ENCODE measurements at regions not wholly inside any gene's neighbourhood (a gene's known extent, or its start where the extent isn't known, plus 50 kb on each side); places are given as distances from the start of the nearest gene placed in this dataset.
A peak's percentile ranks its signal among the peaks of the same experiment; 100 is the strongest.
"Not testable (repeated sequence)": the region's sequence is repeated elsewhere in the genome, so short reads cannot be mapped to it uniquely, and the experiment has no call there.

DNA sequence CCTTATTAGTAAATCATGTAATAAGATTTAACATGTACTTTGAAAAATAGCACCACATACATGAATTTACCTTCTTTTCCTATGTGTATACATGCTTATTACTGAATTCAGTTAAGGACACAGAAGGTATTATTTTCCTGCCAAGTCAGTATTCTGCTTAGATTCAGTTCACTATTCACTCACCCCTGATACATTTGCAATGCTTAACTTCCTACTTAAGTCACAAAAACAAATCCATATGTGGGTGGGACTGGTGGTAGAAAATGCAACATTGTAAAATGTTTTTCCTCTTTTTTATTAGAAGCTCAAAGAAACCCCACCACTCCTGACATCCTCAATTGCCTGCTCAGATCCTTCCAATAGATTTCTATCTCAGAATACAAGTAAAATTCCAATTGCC lies 101.2 kb upstream of the VOPP1 start:
- ATAC-seq (ENCODE audit: low read depth in 2 of 2); H3K4me1 ChIP-seq (ENCODE audit: control insufficient read depth, insufficient read depth, low read length, poor library complexity, severe bottlenecking): not testable (repeated sequence)

GRCh38 chr7:55672084-55672483 lies 99.8 kb upstream of the VOPP1 start:
- not testable (repeated sequence) for H3K9me3 Mint-ChIP-seq; H3K27ac ChIP-seq (ENCODE audit: insufficient read depth, low read length, poor library complexity, severe bottlenecking); ATAC-seq (ENCODE audit: low read depth in 2 of 2); H3K4me1 Mint-ChIP-seq; DNase-seq; H3K36me3 ChIP-seq (ENCODE audit: control insufficient read depth, insufficient read depth, low read length); H3K36me3 Mint-ChIP-seq; H3K4me3 Mint-ChIP-seq; H3K4me3 ChIP-seq (ENCODE audit: low read depth, low read length); H3K27ac Mint-ChIP-seq; H3K9me3 ChIP-seq (ENCODE audit: control insufficient read depth in 2 of 2, low read length in 2 of 2); H3K4me1 ChIP-seq (ENCODE audit: control insufficient read depth, insufficient read depth, low read length, poor library complexity, severe bottlenecking); H3K27me3 ChIP-seq (ENCODE audit: control insufficient read depth, insufficient read depth, low read length)
- H3K27me3 Mint-ChIP-seq, result peaks cover 22% of the 10 kb centered on the region

More for the DNA sequence above, 101.2 kb upstream of the VOPP1 start:
- H3K4me1 Mint-ChIP-seq; H3K36me3 ChIP-seq (ENCODE audit: control insufficient read depth, insufficient read depth, low read length); H3K27ac Mint-ChIP-seq; H3K4me3 Mint-ChIP-seq; H3K27me3 ChIP-seq (ENCODE audit: control insufficient read depth, insufficient read depth, low read length); DNase-seq; H3K4me3 ChIP-seq (ENCODE audit: low read depth, low read length); H3K36me3 Mint-ChIP-seq; H3K9me3 Mint-ChIP-seq; H3K27ac ChIP-seq (ENCODE audit: insufficient read depth, low read length, poor library complexity, severe bottlenecking); H3K9me3 ChIP-seq (ENCODE audit: control insufficient read depth in 2 of 2, low read length in 2 of 2): not testable (repeated sequence)
- peaks cover 12% of the 10 kb centered on the region for H3K27me3 Mint-ChIP-seq

DNA sequence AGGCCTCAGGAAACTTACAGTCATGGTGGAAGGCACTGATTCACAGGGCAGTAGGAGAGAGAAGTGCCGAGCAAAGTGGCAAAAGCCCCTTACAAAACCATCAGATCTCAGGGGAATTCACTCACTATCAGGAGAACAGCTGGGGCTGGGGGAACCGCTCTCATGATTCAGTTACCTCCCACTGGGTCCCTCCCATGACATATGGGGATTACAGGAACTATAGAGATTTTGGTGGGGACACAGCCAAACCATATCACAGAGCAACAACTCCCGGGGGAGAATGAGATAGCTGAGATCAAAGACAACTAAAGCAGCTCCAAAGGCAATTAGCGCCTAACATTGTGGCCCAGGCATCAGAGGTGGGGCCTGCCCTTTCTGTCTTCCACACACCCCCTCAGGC lies 85.4 kb upstream of the VOPP1 start:
- no peak for DNase-seq
- Histone ChIP-seq H3K4me3 (ENCODE audit: low read depth, low read length) (no peak overlapping the region), H3K27ac (ENCODE audit: insufficient read depth, low read length, poor library complexity, severe bottlenecking) (no peak overlapping the region), H3K9me3 (ENCODE audit: control insufficient read depth in 2 of 2, low read length in 2 of 2) (no peaks in the 10 kb centered on the region), H3K27me3 (ENCODE audit: control insufficient read depth, insufficient read depth, low read length) (no peaks in the 10 kb centered on the region), H3K4me1 (ENCODE audit: control insufficient read depth, insufficient read depth, low read length, poor library complexity, severe bottlenecking) (no peaks in the 10 kb centered on the region), H3K36me3 (ENCODE audit: control insufficient read depth, insufficient read depth, low read length) (no peaks in the 10 kb centered on the region)
- Mint-ChIP-seq H3K9me3 (no peaks in the 10 kb centered on the region), H3K4me1 (peaks cover 0 to 6% (median 0%) of the 10 kb centered on the region in 4 donors), H3K4me3 (no peak overlapping the region), H3K27ac (no peak overlapping the region), H3K36me3 (no peaks in the 10 kb centered on the region), H3K27me3 (peaks cover 26% of the 10 kb centered on the region)
- ATAC-seq (ENCODE audit: low read depth in 2 of 2), result no peak

DNA sequence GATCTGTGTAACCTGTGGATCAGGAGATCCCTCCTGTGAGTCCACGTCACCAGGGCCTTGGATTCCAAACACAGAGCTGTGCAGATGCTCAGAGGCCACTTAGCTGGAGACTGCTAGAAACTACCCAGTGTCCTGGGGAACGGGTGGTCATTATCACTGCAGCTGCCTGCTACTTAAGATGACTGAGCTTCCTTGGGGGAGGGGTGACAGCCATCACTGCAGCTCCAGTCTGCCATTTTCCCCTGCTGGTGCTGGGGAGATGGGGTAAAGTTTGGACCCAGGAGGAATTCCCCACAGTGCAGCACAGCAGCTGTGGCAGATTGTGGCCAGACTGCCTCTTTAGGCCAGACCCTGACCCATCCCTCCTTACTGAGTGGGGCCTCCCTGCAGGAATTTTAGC lies 78.8 kb upstream of the VOPP1 start:
- no peaks in the 10 kb centered on the region for H3K36me3 Mint-ChIP-seq
- no peak overlapping the region for H3K4me3 Mint-ChIP-seq
- peaks cover 0 to 6% (median 0%) of the 10 kb centered on the region in 4 donors for H3K4me1 Mint-ChIP-seq
- DNase-seq, result no peak
- no peaks in the 10 kb centered on the region for H3K36me3 ChIP-seq (ENCODE audit: control insufficient read depth, insufficient read depth, low read length)
- no peaks in the 10 kb centered on the region for H3K4me1 ChIP-seq (ENCODE audit: control insufficient read depth, insufficient read depth, low read length, poor library complexity, severe bottlenecking)
- peaks cover 0 to 1% (median 0%) of the 10 kb centered on the region in 7 donors for H3K9me3 Mint-ChIP-seq
- peaks cover 32% of the 10 kb centered on the region for H3K27me3 Mint-ChIP-seq
- peaks cover 2% of the 10 kb centered on the region for H3K27me3 ChIP-seq (ENCODE audit: control insufficient read depth, insufficient read depth, low read length)
- no peak for ATAC-seq (ENCODE audit: low read depth in 2 of 2)
- no peak overlapping the region for H3K27ac ChIP-seq (ENCODE audit: insufficient read depth, low read length, poor library complexity, severe bottlenecking)
- no peaks in the 10 kb centered on the region for H3K9me3 ChIP-seq (ENCODE audit: control insufficient read depth in 2 of 2, low read length in 2 of 2)
- no peak overlapping the region for H3K4me3 ChIP-seq (ENCODE audit: low read depth, low read length)
- no peak overlapping the region for H3K27ac Mint-ChIP-seq

DNA sequence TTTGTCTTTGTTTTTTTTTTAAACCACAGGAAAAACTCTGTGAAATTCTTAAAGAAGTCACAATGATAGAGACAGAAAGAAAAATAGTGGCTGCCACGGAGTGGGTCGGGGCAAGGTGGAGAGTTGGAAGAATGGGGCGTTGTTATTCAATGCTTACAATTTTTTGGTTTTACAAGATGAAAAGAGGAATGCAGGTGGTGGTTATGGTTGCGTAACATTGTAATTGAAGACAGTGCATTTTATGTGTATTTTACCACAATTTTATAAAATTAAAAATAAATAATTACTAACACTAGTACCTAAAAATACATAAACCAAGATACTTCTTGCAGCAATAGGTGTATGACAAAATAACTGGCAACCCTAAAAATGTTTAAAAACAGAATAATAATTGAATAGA lies 76.9 kb upstream of the VOPP1 start:
- H3K4me3 ChIP-seq (ENCODE audit: low read depth, low read length), result no peak overlapping the region
- ATAC-seq (ENCODE audit: low read depth in 2 of 2) (no peak), DNase-seq (no peak)
- peaks cover 2% of the 10 kb centered on the region for H3K27me3 ChIP-seq (ENCODE audit: control insufficient read depth, insufficient read depth, low read length)
- no peaks in the 10 kb centered on the region for H3K9me3 ChIP-seq (ENCODE audit: control insufficient read depth in 2 of 2, low read length in 2 of 2)
- H3K4me1 ChIP-seq (ENCODE audit: control insufficient read depth, insufficient read depth, low read length, poor library complexity, severe bottlenecking), result no peaks in the 10 kb centered on the region
- Mint-ChIP-seq H3K36me3 (no peaks in the 10 kb centered on the region), H3K9me3 (peaks cover 0 to 1% (median 0%) of the 10 kb centered on the region in 7 donors), H3K27me3 (peaks cover 30% of the 10 kb centered on the region), H3K27ac (no peak overlapping the region), H3K4me1 (peaks cover 0 to 6% (median 0%) of the 10 kb centered on the region in 4 donors), H3K4me3 (no peak overlapping the region)
- no peak overlapping the region for H3K27ac ChIP-seq (ENCODE audit: insufficient read depth, low read length, poor library complexity, severe bottlenecking)
- H3K36me3 ChIP-seq (ENCODE audit: control insufficient read depth, insufficient read depth, low read length), result no peaks in the 10 kb centered on the region

DNA sequence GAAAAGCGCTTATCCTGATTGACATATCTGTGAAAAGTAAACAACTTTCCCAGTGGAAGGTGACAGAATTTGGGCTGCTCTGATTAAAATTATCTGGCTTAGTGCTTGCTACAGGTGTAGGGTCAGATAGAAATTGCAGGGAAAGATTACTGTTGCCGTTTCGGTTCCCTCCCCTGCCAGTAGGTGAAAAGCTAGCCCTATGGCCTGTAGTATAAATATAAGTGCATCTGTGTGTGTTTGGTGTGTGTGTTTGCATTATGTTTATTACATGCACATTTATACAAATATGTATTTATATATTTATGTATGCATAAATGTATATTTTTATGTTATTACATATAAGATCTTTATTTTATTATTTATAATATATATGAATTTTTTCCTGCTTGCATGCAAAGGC lies 72.3 kb upstream of the VOPP1 start:
- Histone ChIP-seq H3K27me3 (ENCODE audit: control insufficient read depth, insufficient read depth, low read length) (no peaks in the 10 kb centered on the region), H3K27ac (ENCODE audit: insufficient read depth, low read length, poor library complexity, severe bottlenecking) (no peak overlapping the region), H3K4me3 (ENCODE audit: low read depth, low read length) (no peak overlapping the region), H3K4me1 (ENCODE audit: control insufficient read depth, insufficient read depth, low read length, poor library complexity, severe bottlenecking) (peaks cover 12% of the 10 kb centered on the region), H3K9me3 (ENCODE audit: control insufficient read depth in 2 of 2, low read length in 2 of 2) (peaks cover 3 to 4% of the 10 kb centered on the region in 2 experiments), H3K36me3 (ENCODE audit: control insufficient read depth, insufficient read depth, low read length) (no peaks in the 10 kb centered on the region)
- Mint-ChIP-seq H3K9me3 (peaks cover 0 to 1% (median 0%) of the 10 kb centered on the region in 7 donors), H3K27ac (no peak overlapping the region), H3K4me3 (no peak overlapping the region), H3K36me3 (no peaks in the 10 kb centered on the region), H3K27me3 (peaks cover 4% of the 10 kb centered on the region), H3K4me1 (peaks cover 5 to 10% (median 8%) of the 10 kb centered on the region in 4 donors)
- DNase-seq, result no peak
- no peak for ATAC-seq (ENCODE audit: low read depth in 2 of 2)

GRCh38 chr7:55642266-55642665 lies 70.0 kb upstream of the VOPP1 start:
- H3K36me3 Mint-ChIP-seq, result no peaks in the 10 kb centered on the region
- no peaks in the 10 kb centered on the region for H3K36me3 ChIP-seq (ENCODE audit: control insufficient read depth, insufficient read depth, low read length)
- no peak overlapping the region for H3K4me3 ChIP-seq (ENCODE audit: low read depth, low read length)
- DNase-seq (no peak), ATAC-seq (ENCODE audit: low read depth in 2 of 2) (no peak)
- no peaks in the 10 kb centered on the region for H3K27me3 ChIP-seq (ENCODE audit: control insufficient read depth, insufficient read depth, low read length)
- H3K4me3 Mint-ChIP-seq, result no peak overlapping the region
- H3K27ac Mint-ChIP-seq, result no peak overlapping the region
- H3K27ac ChIP-seq (ENCODE audit: insufficient read depth, low read length, poor library complexity, severe bottlenecking), result no peak overlapping the region
- H3K9me3 ChIP-seq (ENCODE audit: control insufficient read depth in 2 of 2, low read length in 2 of 2), result peaks cover 4 to 6% of the 10 kb centered on the region in 2 experiments
- H3K9me3 Mint-ChIP-seq, result no peaks in the 10 kb centered on the region
- H3K4me1 ChIP-seq (ENCODE audit: control insufficient read depth, insufficient read depth, low read length, poor library complexity, severe bottlenecking), result peaks cover 12% of the 10 kb centered on the region
- H3K27me3 Mint-ChIP-seq, result peaks cover 7% of the 10 kb centered on the region
- peaks cover 5 to 10% (median 8%) of the 10 kb centered on the region in 4 donors for H3K4me1 Mint-ChIP-seq

- H3K27ac ChIP-seq (ENCODE audit: insufficient read depth, low read length, poor library complexity, severe bottlenecking), result peak overlapping the region; percentile 38
- peaks cover 7% of the 10 kb centered on the region for H3K27me3 Mint-ChIP-seq
- H3K4me3 Mint-ChIP-seq, result peak overlapping the region in 1 of 4 donors; percentile 41
- peak overlapping the region in 2 of 3 donors; percentile 43 to 61 for H3K27ac Mint-ChIP-seq
- peak; percentile 70 to 79 for ATAC-seq (ENCODE audit: low read depth in 2 of 2)
- peaks cover 5 to 10% (median 8%) of the 10 kb centered on the region in 4 donors for H3K4me1 Mint-ChIP-seq
- peaks cover 4 to 6% of the 10 kb centered on the region in 2 experiments for H3K9me3 ChIP-seq (ENCODE audit: control insufficient read depth in 2 of 2, low read length in 2 of 2)
- no peaks in the 10 kb centered on the region for H3K27me3 ChIP-seq (ENCODE audit: control insufficient read depth, insufficient read depth, low read length)
- peaks cover 12% of the 10 kb centered on the region for H3K4me1 ChIP-seq (ENCODE audit: control insufficient read depth, insufficient read depth, low read length, poor library complexity, severe bottlenecking)
- no peaks in the 10 kb centered on the region for H3K9me3 Mint-ChIP-seq
- DNase-seq, result peak in 2 of 3 donors; percentile 20 to 66
- H3K4me3 ChIP-seq (ENCODE audit: low read depth, low read length), result no peak overlapping the region
- H3K36me3 Mint-ChIP-seq, result no peaks in the 10 kb centered on the region
- no peaks in the 10 kb centered on the region for H3K36me3 ChIP-seq (ENCODE audit: control insufficient read depth, insufficient read depth, low read length)
Measured at GRCh38 chr7:55641811-55642210, 69.5 kb upstream of the VOPP1 start.
